Panc1 (cell line): ENCODE measurements at regions not wholly inside any gene's neighbourhood (a gene's known extent, or its start where the extent isn't known, plus 50 kb on each side); places are given as distances from the start of the nearest gene placed in this dataset.

Experiments
- ATAC-seq: fragments of 200-7000 bp; cut with Tn5 transposase; 2 replicates; pipeline ENCODE4 v1.9.1; 2020; ENCODE audit warnings: mild to moderate bottlenecking, moderate library complexity
- BruUV-seq: library from RNA; stranded (reverse); fragments of 400-500 nt; replicated peaks from 2 replicates; lab custom pipeline; 2021; lab: Mats Ljungman, UMichigan
- CTCF ChIA-PET: fragments of 300-600 bp; sonication (Branson Sonifier 250); formaldehyde crosslinking; loops from one replicate; lab custom pipeline; 2022; ENCODE audit warnings: antibody characterized with exemption; lab: Charles Lee
- POLR2A ChIA-PET: fragments of 300-600 bp; sonication (Branson Sonifier 250); formaldehyde crosslinking; loops from one replicate; lab custom pipeline; 2022; ENCODE audit warnings: antibody characterized with exemption; lab: Charles Lee
- DNase-seq: peaks from one replicate; pipeline ENCODE4 v3.0.0-alpha.2; 2010; ENCODE audit warnings: low read depth, low spot score
- H3K27ac ChIP-seq: 2 replicates; pipeline ENCODE4 v1.5.1; 2011; ENCODE audit warnings: mild to moderate bottlenecking, low read length, inconsistent platforms
- H3K27me3 ChIP-seq: fragments of 200-500 bp; sonication (Bioruptor generic); 2 replicates; pipeline ENCODE4 v1.6.0; 2014; ENCODE audit warnings: low read length, inconsistent platforms; ENCODE audit not compliant: control insufficient read depth, insufficient read depth
- H3K36me3 ChIP-seq: fragments of 200-500 bp; sonication (Bioruptor generic); 2 replicates; pipeline ENCODE4 v1.5.1; 2014; ENCODE audit warnings: inconsistent platforms, mild to moderate bottlenecking, low read length, moderate library complexity; ENCODE audit not compliant: control insufficient read depth, insufficient read depth
- H3K4me1 ChIP-seq: 2 replicates; pipeline ENCODE4 v1.5.1; 2011; ENCODE audit warnings: inconsistent platforms, mild to moderate bottlenecking, low read length, moderate library complexity; ENCODE audit not compliant: control insufficient read depth, insufficient read depth
- H3K4me3 ChIP-seq, 2 experiments: 2 replicates each; pipeline ENCODE4 v1.5.1; 2011 to 2012; ENCODE audit warnings: low read depth in 2 of 2, low read length in 2 of 2, mild to moderate bottlenecking in 2 of 2, inconsistent platforms in 1 of 2, moderate library complexity in 1 of 2
- H3K9me3 ChIP-seq: fragments of 200-500 bp; sonication (Bioruptor generic); 2 replicates; pipeline ENCODE4 v1.5.1; 2014; ENCODE audit warnings: low read depth, mild to moderate bottlenecking, inconsistent platforms, low read length, moderate library complexity; ENCODE audit not compliant: control insufficient read depth, insufficient read depth
- POLR2AphosphoS5 ChIP-seq: IDR thresholded peaks from 2 replicates; pipeline ENCODE4 v1.6.1; 2012; ENCODE audit warnings: mild to moderate bottlenecking, low read depth, low read length, moderate library complexity
- SIN3A ChIP-seq: IDR thresholded peaks from 2 replicates; pipeline ENCODE4 v1.6.1; 2012; ENCODE audit warnings: low read depth, mild to moderate bottlenecking, low read length, moderate library complexity, borderline replicate concordance; ENCODE audit not compliant: insufficient read depth
- TCF7L2 ChIP-seq: IDR thresholded peaks from 2 replicates; pipeline ENCODE4 v1.6.1; 2011; ENCODE audit warnings: mild to moderate bottlenecking, low read depth, low read length, inconsistent platforms
- in situ Hi-C: cut with HindIII; loops from 2 replicates; pipeline ENCODE4 v1.10.0; 2016; ENCODE audit warnings: low sequenced_read_pairs, low pct_unique_long_range_greater_than_20kb
- intact Hi-C: fragments of 100-400 bp; cut with micrococcal nuclease; formaldehyde crosslinking; loops from one replicate; pipeline ENCODE4 v1.10.0; 2022; ENCODE audit not compliant: unreplicated experiment
- TF ChIP-seq, protein P1 (sequence below): fragments of 450-650 bp; IDR thresholded peaks from 2 replicates; pipeline ENCODE4 v1.5.1; 2017; ENCODE audit warnings: mild to moderate bottlenecking
- TF ChIP-seq, protein P2 (sequence below), 2 experiments: IDR thresholded peaks; 2 replicates each; pipeline ENCODE4 v1.6.1; 2011 to 2012; ENCODE audit warnings: low read depth in 2 of 2, control low read depth in 1 of 2, low read length in 1 of 2, mild to moderate bottlenecking in 1 of 2, moderate library complexity in 1 of 2; ENCODE audit not compliant: insufficient read depth in 1 of 2

DNA sequence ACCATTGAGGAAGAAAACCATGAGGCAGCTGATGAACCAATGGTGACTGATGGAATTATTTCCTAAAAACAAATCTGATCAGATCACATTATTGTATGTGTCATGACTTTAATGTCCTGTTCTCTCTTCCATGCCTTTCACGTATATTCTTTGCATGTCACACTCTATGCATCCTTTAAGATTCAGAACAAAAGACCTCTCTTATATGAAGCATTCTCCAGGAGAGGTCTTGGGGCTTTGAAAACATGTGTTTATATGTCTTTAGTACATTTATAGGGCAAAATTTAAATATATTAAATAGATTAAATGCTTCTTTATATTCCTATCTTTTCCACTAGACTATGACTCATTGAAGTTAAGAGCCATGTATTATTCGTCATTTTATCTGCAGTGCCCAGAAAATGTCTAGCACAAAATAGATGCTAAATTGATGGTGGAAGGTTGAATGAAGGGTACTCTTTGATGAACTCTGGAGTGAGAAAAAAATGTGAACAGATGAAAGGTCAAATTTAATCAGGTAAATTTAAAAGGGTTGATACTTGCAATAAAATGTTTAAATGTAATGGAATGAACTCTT lies 196.3 kb downstream of the PSAT1 start:
- Histone ChIP-seq H3K4me1 (no peaks in the 10 kb centered on the region), H3K27me3 (no peaks in the 10 kb centered on the region), H3K9me3 (no peaks in the 10 kb centered on the region), H3K4me3 (no peak overlapping the region), H3K36me3 (no peaks in the 10 kb centered on the region), H3K27ac (no peak overlapping the region)
- intact Hi-C loops: no loop called here
- ATAC-seq (no peak), DNase-seq (no peak)
- ChIA-PET POLR2A (no interaction called here), CTCF (no interaction called here)
- in situ Hi-C loops: no loop called here
- no peak for TF ChIP-seq SIN3A
- no peak for TF ChIP-seq TCF7L2
- TF ChIP-seq, protein P1, sequence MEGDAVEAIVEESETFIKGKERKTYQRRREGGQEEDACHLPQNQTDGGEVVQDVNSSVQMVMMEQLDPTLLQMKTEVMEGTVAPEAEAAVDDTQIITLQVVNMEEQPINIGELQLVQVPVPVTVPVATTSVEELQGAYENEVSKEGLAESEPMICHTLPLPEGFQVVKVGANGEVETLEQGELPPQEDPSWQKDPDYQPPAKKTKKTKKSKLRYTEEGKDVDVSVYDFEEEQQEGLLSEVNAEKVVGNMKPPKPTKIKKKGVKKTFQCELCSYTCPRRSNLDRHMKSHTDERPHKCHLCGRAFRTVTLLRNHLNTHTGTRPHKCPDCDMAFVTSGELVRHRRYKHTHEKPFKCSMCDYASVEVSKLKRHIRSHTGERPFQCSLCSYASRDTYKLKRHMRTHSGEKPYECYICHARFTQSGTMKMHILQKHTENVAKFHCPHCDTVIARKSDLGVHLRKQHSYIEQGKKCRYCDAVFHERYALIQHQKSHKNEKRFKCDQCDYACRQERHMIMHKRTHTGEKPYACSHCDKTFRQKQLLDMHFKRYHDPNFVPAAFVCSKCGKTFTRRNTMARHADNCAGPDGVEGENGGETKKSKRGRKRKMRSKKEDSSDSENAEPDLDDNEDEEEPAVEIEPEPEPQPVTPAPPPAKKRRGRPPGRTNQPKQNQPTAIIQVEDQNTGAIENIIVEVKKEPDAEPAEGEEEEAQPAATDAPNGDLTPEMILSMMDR: no peak
- no peak for TF ChIP-seq POLR2AphosphoS5
- TF ChIP-seq, protein P2, sequence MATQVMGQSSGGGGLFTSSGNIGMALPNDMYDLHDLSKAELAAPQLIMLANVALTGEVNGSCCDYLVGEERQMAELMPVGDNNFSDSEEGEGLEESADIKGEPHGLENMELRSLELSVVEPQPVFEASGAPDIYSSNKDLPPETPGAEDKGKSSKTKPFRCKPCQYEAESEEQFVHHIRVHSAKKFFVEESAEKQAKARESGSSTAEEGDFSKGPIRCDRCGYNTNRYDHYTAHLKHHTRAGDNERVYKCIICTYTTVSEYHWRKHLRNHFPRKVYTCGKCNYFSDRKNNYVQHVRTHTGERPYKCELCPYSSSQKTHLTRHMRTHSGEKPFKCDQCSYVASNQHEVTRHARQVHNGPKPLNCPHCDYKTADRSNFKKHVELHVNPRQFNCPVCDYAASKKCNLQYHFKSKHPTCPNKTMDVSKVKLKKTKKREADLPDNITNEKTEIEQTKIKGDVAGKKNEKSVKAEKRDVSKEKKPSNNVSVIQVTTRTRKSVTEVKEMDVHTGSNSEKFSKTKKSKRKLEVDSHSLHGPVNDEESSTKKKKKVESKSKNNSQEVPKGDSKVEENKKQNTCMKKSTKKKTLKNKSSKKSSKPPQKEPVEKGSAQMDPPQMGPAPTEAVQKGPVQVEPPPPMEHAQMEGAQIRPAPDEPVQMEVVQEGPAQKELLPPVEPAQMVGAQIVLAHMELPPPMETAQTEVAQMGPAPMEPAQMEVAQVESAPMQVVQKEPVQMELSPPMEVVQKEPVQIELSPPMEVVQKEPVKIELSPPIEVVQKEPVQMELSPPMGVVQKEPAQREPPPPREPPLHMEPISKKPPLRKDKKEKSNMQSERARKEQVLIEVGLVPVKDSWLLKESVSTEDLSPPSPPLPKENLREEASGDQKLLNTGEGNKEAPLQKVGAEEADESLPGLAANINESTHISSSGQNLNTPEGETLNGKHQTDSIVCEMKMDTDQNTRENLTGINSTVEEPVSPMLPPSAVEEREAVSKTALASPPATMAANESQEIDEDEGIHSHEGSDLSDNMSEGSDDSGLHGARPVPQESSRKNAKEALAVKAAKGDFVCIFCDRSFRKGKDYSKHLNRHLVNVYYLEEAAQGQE (IDR thresholded peaks at IDR 0.05; ENCODE audit: insufficient read depth in 1 of 2, low read depth in 2 of 2, low read length in 1 of 2): no peak
- no TSS peak for BruUV-seq

DNA sequence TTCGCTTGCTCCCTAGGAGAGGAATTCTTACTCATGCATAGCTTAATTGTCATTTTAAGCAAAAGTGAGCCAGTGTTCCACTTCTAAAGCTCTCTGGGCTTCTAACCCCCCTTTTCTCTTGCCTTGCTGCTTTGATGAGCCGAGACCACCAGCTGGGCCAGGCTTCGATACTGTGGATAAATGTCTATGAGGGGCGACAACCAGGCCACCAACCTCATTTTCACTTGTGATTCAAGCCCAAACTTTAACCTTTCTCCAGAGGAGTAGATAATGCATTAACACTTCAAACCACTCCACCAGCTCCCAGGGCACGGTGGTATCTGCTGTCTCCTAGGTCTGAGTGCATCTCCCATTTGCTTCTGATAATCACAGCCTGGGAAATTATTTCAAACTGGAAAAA lies 205.6 kb downstream of the PSAT1 start:
- ATAC-seq (no peak), DNase-seq (no peak)
- CTCF ChIA-PET: no interaction called here
- BruUV-seq: no TSS peak
- in situ Hi-C loops: no loop called here
- H3K36me3 ChIP-seq: no peaks in the 10 kb centered on the region
- POLR2A ChIA-PET: no interaction called here
- no peaks in the 10 kb centered on the region for H3K9me3 ChIP-seq
- H3K27ac ChIP-seq: no peak overlapping the region
- no peak for TF ChIP-seq POLR2AphosphoS5
- no peak for TF ChIP-seq TCF7L2
- TF ChIP-seq, protein P2 (IDR thresholded peaks at IDR 0.05; ENCODE audit: insufficient read depth in 1 of 2, low read depth in 2 of 2, low read length in 1 of 2): no peak
- TF ChIP-seq, protein P1: no peak
- no peak for TF ChIP-seq SIN3A
- H3K4me1 ChIP-seq: no peaks in the 10 kb centered on the region
- intact Hi-C loops: no loop called here
- H3K4me3 ChIP-seq: no peak overlapping the region
- H3K27me3 ChIP-seq: no peaks in the 10 kb centered on the region
